ENCODE measurements at regions not wholly inside any gene's neighbourhood (a gene's known extent, or its start where the extent isn't known, plus 50 kb on each side); places are given as distances from the start of the nearest gene placed in this dataset.

GRCh38 chr10:22770270-22770669 is 55.9 kb upstream of the PIP4K2A start:
- no peak for ATAC-seq
- no peak for DNase-seq (ENCODE audit: low spot score)

GRCh38 chr10:22767859-22768258 is 53.5 kb upstream of the PIP4K2A start:
- no peak for ATAC-seq
- DNase-seq (ENCODE audit: low spot score), result no peak

GRCh38 chr10:22766693-22767092 is 52.3 kb upstream of the PIP4K2A start:
- ATAC-seq (peak; percentile 63), DNase-seq (ENCODE audit: low spot score) (no peak)

GRCh38 chr10:22765660-22766547 is 51.5 kb upstream of the PIP4K2A start:
- ATAC-seq (no peak), DNase-seq (ENCODE audit: low spot score) (no peak)

- no peak for ATAC-seq
- DNase-seq (ENCODE audit: low spot score), result no peak
Observed at GRCh38 chr10:22764639-22765038, 50.3 kb upstream of the PIP4K2A start.

Data from left lobe of liver (tissue), 2 donors.